Ovary (tissue), 7 donors: ENCODE measurements at regions not wholly inside any gene's neighbourhood (a gene's known extent, or its start where the extent isn't known, plus 50 kb on each side); places are given as distances from the start of the nearest gene placed in this dataset.

Experiments used
- DNase-seq, 5 donors: peaks; one replicate each; pipeline ENCODE4 v3.0.0-alpha.2; 2019 to 2020
- H3K27ac ChIP-seq, 2 donors: fragments of 200-600 bp; one replicate each; pipeline versions ENCODE4 v1.5.1 to v1.8.0; 2019 to 2022
- H3K27me3 ChIP-seq: fragments of 200-600 bp; one replicate; pipeline ENCODE4 v1.8.0; 2022
- H3K36me3 ChIP-seq: fragments of 200-600 bp; sonication (generic); one replicate; pipeline ENCODE4 v1.5.1; 2019
- H3K4me1 ChIP-seq: one replicate; pipeline ENCODE4 v1.8.1; 2013; ENCODE audit warnings: mild to moderate bottlenecking, moderate library complexity; ENCODE audit not compliant: insufficient read depth
- H3K4me3 ChIP-seq: fragments of 200-600 bp; sonication (generic); one replicate; pipeline ENCODE4 v1.5.1; 2017
- H3K9me3 ChIP-seq, 2 donors: fragments of 200-600 bp in 1 of 2; sonication (generic) in 1 of 2; one replicate each; pipeline versions ENCODE4 v1.5.1 to v1.8.1; 2013 to 2019; ENCODE audit warnings: mild to moderate bottlenecking in 1 of 2, moderate library complexity in 1 of 2
- CTCF ChIP-seq, 3 donors: fragments of 450-650 bp in 2 of 3; fragments of 200-600 bp in 1 of 3; IDR thresholded peaks; one replicate each; pipeline versions ENCODE4 v1.5.1 to v1.8.0; 2016 to 2022; ENCODE audit warnings: antibody characterized with exemption in 3 of 3, mild to moderate bottlenecking in 1 of 3
- EP300 ChIP-seq: sonication (generic); formaldehyde crosslinking; IDR thresholded peaks from one replicate; pipeline ENCODE4 v1.6.1; 2017; ENCODE audit warnings: antibody characterized with exemption
- POLR2A ChIP-seq: fragments of 450-650 bp; IDR thresholded peaks from one replicate; pipeline ENCODE4 v1.6.1; 2017; ENCODE audit warnings: antibody characterized with exemption, mild to moderate bottlenecking, moderate library complexity
- WGBS, 3 donors: extraction: QIAGEN DNeasy Blood & Tissue Kit in 1 of 3; methylation state at CpG; one replicate each; pipeline versions ENCODE4 v1.1.5 to v1.1.7; 2013 to 2017; 5-methylcytosine and 5-hydroxymethylcytosine counted together
- intact Hi-C, 4 donors: fragments of 100-400 bp; cut with DNase I; formaldehyde crosslinking; loops; one replicate each; pipeline versions ENCODE4 v1.11.0 to v1.15.1; 2022 to 2023
- donor health status: DM: no; HTN: no; CAD: no; lungs with moderate emphysema.
- donor health status: DM: no; HTN: no; CAD: no.
- donor health status: Bipolar disorder and iron deficiency.
- donor health status: DM: no; HTN: no; CAD: no.
- donor health status: DM: yes; HTN: yes; CAD: no.

DNA sequence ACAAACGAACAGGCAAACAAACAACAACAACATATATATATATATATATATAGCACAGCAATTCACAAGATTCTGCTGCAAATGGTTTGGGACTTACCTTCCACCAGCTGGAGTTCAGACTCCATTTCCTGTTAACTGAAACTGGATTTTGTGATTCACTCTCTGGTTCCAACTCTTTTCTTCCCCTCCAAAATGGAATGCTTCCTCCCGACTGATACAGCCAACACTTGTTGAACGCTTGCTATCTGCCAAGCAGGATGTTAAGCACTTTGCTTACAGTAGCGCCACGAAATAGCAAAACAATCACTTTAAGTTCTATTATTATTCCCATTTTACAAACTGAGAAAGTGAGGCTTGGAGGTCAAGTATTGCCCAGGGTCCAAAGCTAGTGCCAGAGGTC is 116.0 kb upstream of the TMEM132C start:
- no peak for DNase-seq
- Histone ChIP-seq H3K4me3 (no peak overlapping the region), H3K9me3 (no peaks in the 10 kb centered on the region), H3K4me1 (no peaks in the 10 kb centered on the region), H3K27ac (no peak overlapping the region), H3K27me3 (no peaks in the 10 kb centered on the region), H3K36me3 (no peaks in the 10 kb centered on the region)
- intact Hi-C loops, result no loop called here
- TF ChIP-seq CTCF (IDR thresholded peaks at IDR 0.05) (no peak), POLR2A (no peak), EP300 (no peak)
- 67 to 73% (median 73%) methylated on average over 5 of the region's 5 CpGs for WGBS, 3 donors

GRCh38 chr12:128155571-128155970 is 111.4 kb upstream of the TMEM132C start:
- intact Hi-C loops, result no loop called here
- WGBS, 3 donors, result 61 to 78% (median 68%) methylated on average over 4 of the region's 4 CpGs
- no peak for TF ChIP-seq EP300
- no peak for TF ChIP-seq POLR2A
- no peak for TF ChIP-seq CTCF (IDR thresholded peaks at IDR 0.05)
- DNase-seq, result no peak
- H3K9me3 ChIP-seq, result no peaks in the 10 kb centered on the region
- H3K36me3 ChIP-seq, result no peaks in the 10 kb centered on the region
- no peaks in the 10 kb centered on the region for H3K4me1 ChIP-seq
- H3K27ac ChIP-seq, result no peak overlapping the region
- no peak overlapping the region for H3K4me3 ChIP-seq
- H3K27me3 ChIP-seq, result no peaks in the 10 kb centered on the region

GRCh38 chr12:128163086-128163485 is 103.9 kb upstream of the TMEM132C start:
- WGBS, 3 donors, result 41 to 54% (median 41%) methylated on average over 5 of the region's 5 CpGs

DNA sequence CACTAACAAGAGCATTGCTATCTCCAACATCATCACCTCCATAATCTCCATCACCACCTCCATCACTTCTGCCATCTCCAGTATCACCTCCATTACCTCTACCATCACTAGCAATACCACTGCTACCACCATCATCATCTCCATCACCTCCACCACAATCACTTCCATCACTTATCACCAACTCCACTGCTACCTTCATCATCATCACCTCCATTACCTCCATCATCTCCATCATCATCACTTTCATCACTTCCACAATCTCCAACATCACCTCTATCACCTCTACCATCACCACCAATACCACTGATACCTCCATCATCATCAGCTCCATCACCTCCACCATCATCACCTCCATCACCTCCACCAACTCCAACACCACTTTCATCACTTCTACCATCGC is 102.4 kb upstream of the TMEM132C start:
- WGBS, 3 donors, result 74 to 85% (median 81%) methylated on average over 1 of the region's 1 CpG
- no peaks in the 10 kb centered on the region for H3K27me3 ChIP-seq
- no peaks in the 10 kb centered on the region for H3K9me3 ChIP-seq
- H3K4me1 ChIP-seq, result no peaks in the 10 kb centered on the region
- H3K4me3 ChIP-seq, result no peak overlapping the region
- no peak overlapping the region for H3K27ac ChIP-seq
- no peaks in the 10 kb centered on the region for H3K36me3 ChIP-seq
- no peak for DNase-seq
- TF ChIP-seq POLR2A (no peak), EP300 (no peak), CTCF (IDR thresholded peaks at IDR 0.05) (no peak)
- intact Hi-C loops, result no loop called here

More at GRCh38 chr12:128163086-128163485, 103.9 kb upstream of the TMEM132C start:
- Histone ChIP-seq H3K4me1 (no peaks in the 10 kb centered on the region), H3K36me3 (no peaks in the 10 kb centered on the region), H3K27ac (no peak overlapping the region), H3K27me3 (no peaks in the 10 kb centered on the region), H3K9me3 (no peaks in the 10 kb centered on the region), H3K4me3 (no peak overlapping the region)
- no peak for DNase-seq
- no peak for TF ChIP-seq POLR2A
- TF ChIP-seq CTCF (IDR thresholded peaks at IDR 0.05), result no peak
- no peak for TF ChIP-seq EP300
- intact Hi-C loops, result no loop called here

- H3K27me3 ChIP-seq, result no peaks in the 10 kb centered on the region
- intact Hi-C loops, result no loop called here
- TF ChIP-seq CTCF (IDR thresholded peaks at IDR 0.05) (no peak), EP300 (no peak), POLR2A (no peak)
- no peak for DNase-seq
- 90 to 93% (median 93%) methylated on average over 3 of the region's 3 CpGs for WGBS, 3 donors
- H3K9me3 ChIP-seq, result no peaks in the 10 kb centered on the region
- no peaks in the 10 kb centered on the region for H3K4me1 ChIP-seq
- no peak overlapping the region for H3K27ac ChIP-seq
- H3K36me3 ChIP-seq, result no peaks in the 10 kb centered on the region
- no peak overlapping the region for H3K4me3 ChIP-seq
Measured at GRCh38 chr12:128165387-128165786, 101.6 kb upstream of the TMEM132C start.
